Sigmoid colon (tissue), 3 donors: ENCODE measurements at regions not wholly inside any gene's neighbourhood (a gene's known extent, or its start where the extent isn't known, plus 50 kb on each side); places are given as distances from the start of the nearest gene placed in this dataset.

Experiments used
- POLR2A ChIP-seq, 2 donors: fragments of 450-650 bp; IDR thresholded peaks; one replicate each; pipeline ENCODE4 v1.6.1; 2016; ENCODE audit warnings: antibody characterized with exemption in 2 of 2, mild to moderate bottlenecking in 2 of 2, moderate library complexity in 2 of 2
- TF ChIP-seq, protein P1 (sequence below), 4 experiments: fragments of 450-650 bp in 3 of 4; fragments of 200-600 bp in 1 of 4; IDR thresholded peaks; one replicate each; pipeline ENCODE4 v1.5.1; 2016 to 2019; ENCODE audit warnings: antibody characterized with exemption in 4 of 4, mild to moderate bottlenecking in 3 of 4, moderate library complexity in 2 of 4

- TF ChIP-seq POLR2A (IDR thresholded peaks at IDR 0.05), result no peak
- TF ChIP-seq, protein P1, sequence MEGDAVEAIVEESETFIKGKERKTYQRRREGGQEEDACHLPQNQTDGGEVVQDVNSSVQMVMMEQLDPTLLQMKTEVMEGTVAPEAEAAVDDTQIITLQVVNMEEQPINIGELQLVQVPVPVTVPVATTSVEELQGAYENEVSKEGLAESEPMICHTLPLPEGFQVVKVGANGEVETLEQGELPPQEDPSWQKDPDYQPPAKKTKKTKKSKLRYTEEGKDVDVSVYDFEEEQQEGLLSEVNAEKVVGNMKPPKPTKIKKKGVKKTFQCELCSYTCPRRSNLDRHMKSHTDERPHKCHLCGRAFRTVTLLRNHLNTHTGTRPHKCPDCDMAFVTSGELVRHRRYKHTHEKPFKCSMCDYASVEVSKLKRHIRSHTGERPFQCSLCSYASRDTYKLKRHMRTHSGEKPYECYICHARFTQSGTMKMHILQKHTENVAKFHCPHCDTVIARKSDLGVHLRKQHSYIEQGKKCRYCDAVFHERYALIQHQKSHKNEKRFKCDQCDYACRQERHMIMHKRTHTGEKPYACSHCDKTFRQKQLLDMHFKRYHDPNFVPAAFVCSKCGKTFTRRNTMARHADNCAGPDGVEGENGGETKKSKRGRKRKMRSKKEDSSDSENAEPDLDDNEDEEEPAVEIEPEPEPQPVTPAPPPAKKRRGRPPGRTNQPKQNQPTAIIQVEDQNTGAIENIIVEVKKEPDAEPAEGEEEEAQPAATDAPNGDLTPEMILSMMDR (IDR thresholded peaks at IDR 0.05), result no peak
These were observed 555.1 kb upstream of the POT1 start for GRCh38 chr7:125484755-125485154.
